ENCODE measurements at regions not wholly inside any gene's neighbourhood (a gene's known extent, or its start where the extent isn't known, plus 50 kb on each side); places are given as distances from the start of the nearest gene placed in this dataset.

DNA sequence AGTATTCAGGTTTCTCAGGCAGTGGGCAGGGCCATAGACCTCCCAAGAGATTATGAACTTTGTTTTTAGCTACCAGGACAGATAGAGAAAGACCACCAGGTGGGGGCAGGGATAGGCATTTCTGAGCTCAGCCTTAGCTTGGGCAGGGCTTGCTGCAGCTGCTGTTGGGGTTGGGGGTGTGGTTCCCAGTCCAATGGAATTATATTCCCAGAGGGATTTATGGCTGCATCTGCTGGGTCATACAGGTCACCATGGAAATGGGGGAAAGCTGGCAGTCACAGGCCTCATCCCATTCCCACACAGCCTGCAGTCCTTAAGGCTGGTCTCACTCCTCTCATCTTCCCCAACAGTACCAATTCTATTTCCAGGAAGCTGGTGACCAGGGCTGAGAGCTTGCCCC lies 144.6 kb upstream of the ZPLD1 start:
- no peak overlapping the region for H3K27ac ChIP-seq (ENCODE audit: low read depth in 1 of 2, low read length in 2 of 2)

GRCh38 chr3:102295756-102296155 lies 139.1 kb upstream of the ZPLD1 start:
- no peak overlapping the region for H3K4me3 ChIP-seq (ENCODE audit: low read length in 2 of 2)
- H3K9me3 ChIP-seq (ENCODE audit: control insufficient read depth, low read length) = no peaks in the 10 kb centered on the region
- H3K36me3 ChIP-seq (ENCODE audit: control insufficient read depth in 1 of 2, insufficient read depth in 2 of 2, low read length in 1 of 2) = no peaks in the 10 kb centered on the region
- intact Hi-C loops (cut with DNase I) = no loop called here
- ATAC-seq (ENCODE audit: low FRiP score) (no peak), DNase-seq (no peak)
- no peaks in the 10 kb centered on the region for H3K4me1 ChIP-seq (ENCODE audit: control insufficient read depth in 1 of 2, insufficient read depth in 2 of 2, low read length in 2 of 2)
- H3K27me3 ChIP-seq (ENCODE audit: control insufficient read depth in 1 of 2, insufficient read depth in 2 of 2, low read length in 1 of 2) = no peaks in the 10 kb centered on the region
- no peak overlapping the region for H3K27ac ChIP-seq (ENCODE audit: low read depth in 1 of 2, low read length in 2 of 2)

More for the DNA sequence above, 144.6 kb upstream of the ZPLD1 start:
- Histone ChIP-seq H3K4me3 (ENCODE audit: low read length in 2 of 2) (no peak overlapping the region), H3K27me3 (ENCODE audit: control insufficient read depth in 1 of 2, insufficient read depth in 2 of 2, low read length in 1 of 2) (no peaks in the 10 kb centered on the region), H3K4me1 (ENCODE audit: control insufficient read depth in 1 of 2, insufficient read depth in 2 of 2, low read length in 2 of 2) (no peaks in the 10 kb centered on the region), H3K36me3 (ENCODE audit: control insufficient read depth in 1 of 2, insufficient read depth in 2 of 2, low read length in 1 of 2) (no peaks in the 10 kb centered on the region), H3K9me3 (ENCODE audit: control insufficient read depth, low read length) (no peaks in the 10 kb centered on the region)
- intact Hi-C loops (cut with DNase I) = no loop called here
- ATAC-seq (ENCODE audit: low FRiP score) = no peak
- no peak for DNase-seq

DNA sequence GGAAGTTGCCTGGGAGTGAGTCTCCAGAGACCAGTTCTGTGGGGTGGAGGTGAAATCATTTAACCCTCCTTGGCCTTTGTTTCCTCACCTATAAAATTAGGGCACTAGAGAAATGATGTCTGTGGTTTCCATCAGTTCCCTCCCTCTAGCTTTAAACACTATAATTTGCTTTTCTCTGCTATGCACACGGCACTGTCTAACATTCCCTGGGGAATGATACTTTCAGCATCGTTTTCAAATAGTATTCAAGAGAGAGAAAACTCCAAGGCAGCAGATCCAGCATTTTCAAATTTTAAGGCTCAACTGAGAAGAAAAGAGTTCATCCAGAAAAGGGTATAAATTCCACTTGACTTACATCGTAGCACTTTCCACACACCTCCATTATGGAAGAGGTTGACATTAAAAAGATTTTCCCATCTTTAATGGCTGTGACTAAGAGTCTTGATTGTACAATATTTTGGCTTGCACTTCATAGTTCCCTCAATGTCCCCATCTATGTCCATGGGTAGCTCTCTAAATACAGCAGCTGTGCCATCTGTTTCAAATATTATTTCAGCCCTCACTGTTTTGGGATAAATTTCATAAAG lies 137.7 kb upstream of the ZPLD1 start:
- no peak for DNase-seq
- intact Hi-C loops (cut with DNase I) = no loop called here
- whole genome bisulfite sequencing, 2 donors = 37 to 43% methylated on average over 3 of the region's 3 CpGs

DNA sequence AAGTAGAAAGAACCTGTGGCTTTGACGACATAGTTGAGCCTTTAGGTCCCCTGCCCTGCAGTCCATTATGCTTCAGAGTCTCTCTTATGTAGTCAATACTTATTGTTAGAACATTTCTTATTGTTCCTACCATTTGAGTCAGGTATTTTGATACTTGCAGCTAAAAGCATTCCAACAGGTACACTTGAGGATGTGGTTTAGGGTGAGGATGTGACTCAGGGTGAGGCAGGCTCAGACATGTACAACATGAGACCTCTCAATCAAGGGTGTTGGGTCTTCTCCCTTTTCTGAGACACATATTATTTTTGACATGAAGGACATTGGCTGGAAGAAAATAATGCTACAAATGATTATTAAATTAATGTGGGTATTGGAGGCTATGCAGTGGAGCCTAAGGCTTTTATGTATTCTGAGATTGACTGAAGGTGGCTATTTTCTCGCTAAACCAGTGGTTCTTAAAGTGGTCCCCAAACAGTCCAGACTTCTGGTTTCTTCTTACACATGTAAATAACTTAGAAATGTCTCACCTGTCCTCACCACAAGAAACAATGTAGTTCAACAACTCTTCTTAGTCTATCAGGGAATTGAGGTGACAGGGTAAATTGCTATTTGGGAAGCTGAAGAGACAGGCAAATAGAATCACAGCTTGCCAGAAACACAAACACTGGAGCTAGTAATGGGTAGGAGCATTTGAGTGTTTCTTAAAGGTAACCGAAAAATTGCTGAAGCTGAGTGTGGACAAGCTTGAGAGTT lies 135.5 kb upstream of the ZPLD1 start:
- no peaks in the 10 kb centered on the region for H3K9me3 ChIP-seq (ENCODE audit: control insufficient read depth, low read length)
- DNase-seq (no peak), ATAC-seq (ENCODE audit: low FRiP score) (no peak)
- intact Hi-C loops (cut with DNase I) = no loop called here
- no peaks in the 10 kb centered on the region for H3K27me3 ChIP-seq (ENCODE audit: control insufficient read depth in 1 of 2, insufficient read depth in 2 of 2, low read length in 1 of 2)
- no peaks in the 10 kb centered on the region for H3K36me3 ChIP-seq (ENCODE audit: control insufficient read depth in 1 of 2, insufficient read depth in 2 of 2, low read length in 1 of 2)
- WGBS, 2 donors = 88 to 89% methylated on average over 3 of the region's 3 CpGs
- no peak overlapping the region for H3K27ac ChIP-seq (ENCODE audit: low read depth in 1 of 2, low read length in 2 of 2)
- H3K4me1 ChIP-seq (ENCODE audit: control insufficient read depth in 1 of 2, insufficient read depth in 2 of 2, low read length in 2 of 2) = no peaks in the 10 kb centered on the region
- no peak overlapping the region for H3K4me3 ChIP-seq (ENCODE audit: low read length in 2 of 2)

More for the DNA sequence above, 137.7 kb upstream of the ZPLD1 start:
- Histone ChIP-seq H3K9me3 (ENCODE audit: control insufficient read depth, low read length) (no peaks in the 10 kb centered on the region), H3K36me3 (ENCODE audit: control insufficient read depth in 1 of 2, insufficient read depth in 2 of 2, low read length in 1 of 2) (no peaks in the 10 kb centered on the region), H3K27ac (ENCODE audit: low read depth in 1 of 2, low read length in 2 of 2) (no peak overlapping the region), H3K4me3 (ENCODE audit: low read length in 2 of 2) (no peak overlapping the region), H3K27me3 (ENCODE audit: control insufficient read depth in 1 of 2, insufficient read depth in 2 of 2, low read length in 1 of 2) (no peaks in the 10 kb centered on the region), H3K4me1 (ENCODE audit: control insufficient read depth in 1 of 2, insufficient read depth in 2 of 2, low read length in 2 of 2) (no peaks in the 10 kb centered on the region)
- ATAC-seq (ENCODE audit: low FRiP score) = no peak

GRCh38 chr3:102301155-102301880 lies 133.5 kb upstream of the ZPLD1 start:
- ATAC-seq (ENCODE audit: low FRiP score) (no peak), DNase-seq (no peak)
- 42 to 59% methylated on average over 4 of the region's 4 CpGs for WGBS, 2 donors
- intact Hi-C loops (cut with DNase I) = no loop called here
- no peak overlapping the region for H3K4me3 ChIP-seq (ENCODE audit: low read length in 2 of 2)
- H3K27ac ChIP-seq (ENCODE audit: low read depth in 1 of 2, low read length in 2 of 2) = no peak overlapping the region
- no peaks in the 10 kb centered on the region for H3K4me1 ChIP-seq (ENCODE audit: control insufficient read depth in 1 of 2, insufficient read depth in 2 of 2, low read length in 2 of 2)
- H3K9me3 ChIP-seq (ENCODE audit: control insufficient read depth, low read length) = no peaks in the 10 kb centered on the region
- H3K27me3 ChIP-seq (ENCODE audit: control insufficient read depth in 1 of 2, insufficient read depth in 2 of 2, low read length in 1 of 2) = no peaks in the 10 kb centered on the region
- H3K36me3 ChIP-seq (ENCODE audit: control insufficient read depth in 1 of 2, insufficient read depth in 2 of 2, low read length in 1 of 2) = no peaks in the 10 kb centered on the region

DNA sequence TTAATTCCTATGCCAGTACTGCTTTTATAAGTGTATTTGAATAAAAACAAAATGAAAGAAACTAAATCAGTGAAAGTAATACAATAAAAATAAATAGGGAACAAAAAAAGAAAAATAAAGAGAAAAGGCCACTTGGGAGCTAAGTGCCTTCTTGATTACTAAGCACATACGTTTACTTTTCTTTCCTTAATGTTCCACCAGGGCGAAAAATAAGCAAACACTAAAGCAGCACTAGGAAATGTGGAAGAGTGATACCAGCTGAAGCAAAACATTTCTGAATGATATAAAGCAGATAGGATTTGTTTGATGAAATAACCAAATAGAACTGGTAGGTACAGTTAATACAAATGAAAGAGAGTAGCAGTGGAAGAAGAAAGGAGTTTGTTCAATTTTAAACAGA lies 132.8 kb upstream of the ZPLD1 start:
- H3K4me1 ChIP-seq (ENCODE audit: control insufficient read depth in 1 of 2, insufficient read depth in 2 of 2, low read length in 2 of 2) = no peaks in the 10 kb centered on the region
- no peak overlapping the region for H3K4me3 ChIP-seq (ENCODE audit: low read length in 2 of 2)
- DNase-seq = no peak
- intact Hi-C loops (cut with DNase I) = no loop called here
- H3K27ac ChIP-seq (ENCODE audit: low read depth in 1 of 2, low read length in 2 of 2) = no peak overlapping the region
- no peaks in the 10 kb centered on the region for H3K27me3 ChIP-seq (ENCODE audit: control insufficient read depth in 1 of 2, insufficient read depth in 2 of 2, low read length in 1 of 2)
- H3K36me3 ChIP-seq (ENCODE audit: control insufficient read depth in 1 of 2, insufficient read depth in 2 of 2, low read length in 1 of 2) = no peaks in the 10 kb centered on the region
- WGBS, 2 donors = 12 to 22% methylated on average over 2 of the region's 2 CpGs
- no peak for ATAC-seq (ENCODE audit: low FRiP score)
- H3K9me3 ChIP-seq (ENCODE audit: control insufficient read depth, low read length) = no peaks in the 10 kb centered on the region

DNA sequence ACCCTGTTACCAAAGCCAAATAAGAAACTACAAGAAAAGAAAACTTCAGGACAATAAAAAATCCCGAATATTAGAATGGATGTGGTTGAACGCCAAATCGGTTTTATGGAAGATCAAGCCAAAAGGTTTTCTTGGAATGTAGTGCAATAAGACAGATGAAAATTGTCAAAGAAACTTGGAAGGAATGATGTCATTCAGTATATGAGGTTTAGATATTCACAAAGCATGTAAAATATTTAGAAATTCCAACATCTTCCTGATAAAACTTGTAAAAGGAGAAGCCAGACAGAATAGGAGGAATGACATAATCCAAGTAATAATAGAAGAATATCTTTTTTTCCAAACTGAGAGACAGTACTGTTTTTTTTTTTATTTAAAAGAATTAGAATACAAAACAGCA lies 130.3 kb upstream of the ZPLD1 start:
- no peaks in the 10 kb centered on the region for H3K27me3 ChIP-seq (ENCODE audit: control insufficient read depth in 1 of 2, insufficient read depth in 2 of 2, low read length in 1 of 2)
- intact Hi-C loops (cut with DNase I) = no loop called here
- no peak overlapping the region for H3K4me3 ChIP-seq (ENCODE audit: low read length in 2 of 2)
- H3K27ac ChIP-seq (ENCODE audit: low read depth in 1 of 2, low read length in 2 of 2) = no peak overlapping the region
- no peaks in the 10 kb centered on the region for H3K9me3 ChIP-seq (ENCODE audit: control insufficient read depth, low read length)
- WGBS, 2 donors = 77 to 84% methylated on average over 3 of the region's 3 CpGs
- H3K4me1 ChIP-seq (ENCODE audit: control insufficient read depth in 1 of 2, insufficient read depth in 2 of 2, low read length in 2 of 2) = no peaks in the 10 kb centered on the region
- ATAC-seq (ENCODE audit: low FRiP score) (no peak), DNase-seq (no peak)
- no peaks in the 10 kb centered on the region for H3K36me3 ChIP-seq (ENCODE audit: control insufficient read depth in 1 of 2, insufficient read depth in 2 of 2, low read length in 1 of 2)

- no peaks in the 10 kb centered on the region for H3K36me3 ChIP-seq (ENCODE audit: control insufficient read depth in 1 of 2, insufficient read depth in 2 of 2, low read length in 1 of 2)
- DNase-seq = no peak
- WGBS, 2 donors = 73 to 80% methylated on average over 2 of the region's 2 CpGs
- no peak overlapping the region for H3K4me3 ChIP-seq (ENCODE audit: low read length in 2 of 2)
- intact Hi-C loops (cut with DNase I) = no loop called here
- no peak for ATAC-seq (ENCODE audit: low FRiP score)
- no peaks in the 10 kb centered on the region for H3K4me1 ChIP-seq (ENCODE audit: control insufficient read depth in 1 of 2, insufficient read depth in 2 of 2, low read length in 2 of 2)
- H3K9me3 ChIP-seq (ENCODE audit: control insufficient read depth, low read length) = no peaks in the 10 kb centered on the region
- no peak overlapping the region for H3K27ac ChIP-seq (ENCODE audit: low read depth in 1 of 2, low read length in 2 of 2)
- no peaks in the 10 kb centered on the region for H3K27me3 ChIP-seq (ENCODE audit: control insufficient read depth in 1 of 2, insufficient read depth in 2 of 2, low read length in 1 of 2)
These were observed 127.4 kb upstream of the ZPLD1 start for GRCh38 chr3:102307442-102307841.

DNA sequence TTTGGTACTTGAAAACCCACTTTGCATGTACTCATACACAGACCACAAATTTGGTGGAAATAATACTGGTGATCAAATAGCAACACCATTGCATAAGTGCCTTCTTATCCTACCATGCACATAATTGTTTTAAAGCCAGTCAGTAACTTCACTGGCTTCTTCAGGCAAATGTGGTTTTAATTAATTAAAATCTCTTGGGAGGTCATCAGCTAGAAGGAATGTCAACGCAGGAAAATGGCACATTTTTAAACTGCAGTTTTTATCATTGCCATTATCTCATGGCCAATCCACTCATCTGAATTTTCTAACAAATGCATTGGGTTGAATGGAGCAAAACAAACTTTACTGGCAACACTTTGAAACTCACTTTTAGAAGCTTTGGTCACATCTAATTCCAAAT lies 105.7 kb upstream of the ZPLD1 start:
- Histone ChIP-seq H3K9me3 (ENCODE audit: control insufficient read depth, low read length) (no peaks in the 10 kb centered on the region), H3K27ac (ENCODE audit: low read depth in 1 of 2, low read length in 2 of 2) (no peak overlapping the region), H3K4me1 (ENCODE audit: control insufficient read depth in 1 of 2, insufficient read depth in 2 of 2, low read length in 2 of 2) (no peaks in the 10 kb centered on the region), H3K36me3 (ENCODE audit: control insufficient read depth in 1 of 2, insufficient read depth in 2 of 2, low read length in 1 of 2) (no peaks in the 10 kb centered on the region), H3K4me3 (ENCODE audit: low read length in 2 of 2) (no peak overlapping the region), H3K27me3 (ENCODE audit: control insufficient read depth in 1 of 2, insufficient read depth in 2 of 2, low read length in 1 of 2) (no peaks in the 10 kb centered on the region)
- ATAC-seq (ENCODE audit: low FRiP score) (no peak), DNase-seq (no peak)
- intact Hi-C loops (cut with DNase I) = no loop called here
- WGBS, 2 donors = 13 to 24% methylated on average over 1 of the region's 1 CpG
